Bronchial epithelial cell (primary cell): ENCODE measurements at regions not wholly inside any gene's neighbourhood (a gene's known extent, or its start where the extent isn't known, plus 50 kb on each side); places are given as distances from the start of the nearest gene placed in this dataset.

Experiments
- DNase-seq: peaks from one replicate; pipeline ENCODE4 v3.0.0-alpha.2; 2010; ENCODE audit warnings: low read depth
- FAIRE-seq: peaks from 2 replicates; lab custom pipeline; 2011; peaks lifted over from hg19 to GRCh38; lab: Jason Lieb, UNC
- H3K27me3 ChIP-seq: 2 replicates; pipeline ENCODE4 v1.5.1; 2011; ENCODE audit warnings: low read length; ENCODE audit not compliant: control insufficient read depth, insufficient read depth
- H3K36me3 ChIP-seq: 2 replicates; pipeline ENCODE4 v1.5.1; 2011; ENCODE audit warnings: low read length; ENCODE audit not compliant: control insufficient read depth, insufficient read depth
- H3K4me3 ChIP-seq: 2 replicates; pipeline ENCODE4 v1.5.1; 2011; ENCODE audit warnings: mild to moderate bottlenecking, low read depth, low read length, control low read depth
- CTCF ChIP-seq: IDR thresholded peaks from 2 replicates; pipeline ENCODE4 v1.5.1; 2011; ENCODE audit warnings: mild to moderate bottlenecking, moderate library complexity, low read length, control low read depth, inconsistent platforms; ENCODE audit not compliant: insufficient read depth, severe bottlenecking

DNA sequence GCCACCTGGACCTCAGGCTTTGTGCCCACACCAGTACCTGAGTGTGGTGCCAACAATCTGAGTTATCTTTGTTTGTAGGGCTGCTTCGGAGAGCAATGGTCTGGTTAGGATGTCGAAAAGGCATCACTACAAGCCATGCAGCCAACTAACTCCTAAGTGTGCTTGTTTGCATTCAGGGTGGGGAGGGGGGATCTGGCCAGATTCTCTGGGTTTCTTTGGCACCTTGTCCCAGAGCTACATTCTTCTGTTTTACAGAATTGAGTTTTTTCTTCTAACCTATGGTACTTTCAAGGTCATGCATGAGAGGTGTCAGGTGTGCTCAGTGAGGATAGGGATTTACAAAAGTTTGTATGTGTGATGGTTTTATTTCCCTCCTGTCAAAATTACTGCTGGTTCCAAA is 391.4 kb upstream of the RARB start:
- no peak for TF ChIP-seq CTCF
- no peaks in the 10 kb centered on the region for H3K36me3 ChIP-seq
- H3K4me3 ChIP-seq, result no peak overlapping the region
- no peaks in the 10 kb centered on the region for H3K27me3 ChIP-seq
- FAIRE-seq (no peak), DNase-seq (no peak)

DNA sequence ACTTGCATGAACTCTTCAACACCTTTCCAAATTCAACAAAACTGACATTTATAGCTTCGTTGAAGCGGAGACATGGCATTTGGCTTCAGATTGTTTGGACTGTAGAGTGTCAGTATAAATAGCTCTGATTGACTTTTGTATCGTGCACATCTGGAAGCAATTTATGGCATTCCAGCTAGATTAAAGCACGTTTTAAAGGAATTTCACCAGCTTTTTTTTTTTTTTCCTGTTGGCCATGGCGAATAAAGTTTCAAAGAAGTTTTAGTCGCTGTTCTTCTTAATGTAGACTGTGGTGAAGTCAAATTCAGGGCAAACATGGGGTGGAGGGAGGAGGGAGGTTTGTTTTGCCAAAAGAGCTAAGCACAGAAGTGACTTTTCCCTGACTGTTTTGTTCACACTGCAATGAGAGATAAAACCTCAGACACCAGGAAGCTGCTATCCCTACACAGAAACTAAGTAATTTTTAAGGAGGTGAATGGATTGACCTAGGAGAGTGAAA is 391.0 kb upstream of the RARB start:
- no peaks in the 10 kb centered on the region for H3K27me3 ChIP-seq
- DNase-seq (no peak), FAIRE-seq (no peak)
- TF ChIP-seq CTCF, result no peak
- H3K4me3 ChIP-seq, result no peak overlapping the region
- no peaks in the 10 kb centered on the region for H3K36me3 ChIP-seq

GRCh38 chr3:25038271-25038670 is 389.8 kb upstream of the RARB start:
- H3K4me3 ChIP-seq, result no peak overlapping the region
- FAIRE-seq (no peak), DNase-seq (no peak)

GRCh38 chr3:25038922-25039321 is 389.1 kb upstream of the RARB start:
- no peak for TF ChIP-seq CTCF
- Histone ChIP-seq H3K27me3 (no peaks in the 10 kb centered on the region), H3K36me3 (no peaks in the 10 kb centered on the region), H3K4me3 (no peak overlapping the region)
- peak; percentile 15 for DNase-seq
- no peak for FAIRE-seq

More at GRCh38 chr3:25038271-25038670, 389.8 kb upstream of the RARB start:
- no peaks in the 10 kb centered on the region for H3K36me3 ChIP-seq
- no peaks in the 10 kb centered on the region for H3K27me3 ChIP-seq
- TF ChIP-seq CTCF, result no peak

GRCh38 chr3:25040748-25041147 is 387.3 kb upstream of the RARB start:
- Histone ChIP-seq H3K27me3 (no peaks in the 10 kb centered on the region), H3K36me3 (no peaks in the 10 kb centered on the region), H3K4me3 (no peak overlapping the region)
- no peak for TF ChIP-seq CTCF
- FAIRE-seq, result no peak
- DNase-seq, result peak; percentile 4
